CD4-positive, alpha-beta T cell treated with Interleukin-2 at 100 ng/mL for 4 hours (primary cell): ENCODE measurements at regions not wholly inside any gene's neighbourhood (a gene's known extent, or its start where the extent isn't known, plus 50 kb on each side); places are given as distances from the start of the nearest gene placed in this dataset.
A peak's percentile ranks its signal among the peaks of the same experiment; 100 is the strongest.

Source experiments
- DNase-seq: peaks from one replicate; pipeline ENCODE4 v3.0.0-alpha.2; 2020; ENCODE audit warnings: low spot score

- DNase-seq = no peak
Observed at GRCh38 chr1:223445402-223445801, 52.2 kb downstream of the CCDC185 start.

GRCh38 chr1:223453902-223454301 lies 60.7 kb downstream of the CCDC185 start:
- no peak for DNase-seq

GRCh38 chr1:223454959-223455358 lies 61.7 kb downstream of the CCDC185 start:
- DNase-seq = no peak

GRCh38 chr1:223455470-223455869 lies 62.3 kb downstream of the CCDC185 start:
- DNase-seq = no peak

GRCh38 chr1:223456747-223457146 lies 63.5 kb downstream of the CCDC185 start:
- no peak for DNase-seq

- DNase-seq = no peak
Observed at GRCh38 chr1:223460566-223461189, 67.5 kb downstream of the CCDC185 start.

- no peak for DNase-seq
Observed at GRCh38 chr1:223462047-223462630, 68.9 kb downstream of the CCDC185 start.

- DNase-seq = no peak
Observed at GRCh38 chr1:223462866-223463404, 69.7 kb downstream of the CCDC185 start.

GRCh38 chr1:223466151-223466550 lies 72.9 kb downstream of the CCDC185 start:
- no peak for DNase-seq

- no peak for DNase-seq
Observed at GRCh38 chr1:223471566-223471965, 78.4 kb downstream of the CCDC185 start.

- DNase-seq = no peak
Observed at GRCh38 chr1:223472057-223472456, 78.8 kb downstream of the CCDC185 start.

- no peak for DNase-seq
Observed at GRCh38 chr1:223473601-223474344, 80.6 kb downstream of the CCDC185 start.

GRCh38 chr1:223474804-223475203 lies 81.6 kb downstream of the CCDC185 start:
- DNase-seq = no peak

GRCh38 chr1:223477456-223477855 lies 84.2 kb downstream of the CCDC185 start:
- no peak for DNase-seq

- DNase-seq = no peak
Observed at GRCh38 chr1:223478606-223479005, 85.4 kb downstream of the CCDC185 start.

GRCh38 chr1:223479261-223479660 lies 86.0 kb downstream of the CCDC185 start:
- no peak for DNase-seq

GRCh38 chr1:223479718-223480425 lies 86.7 kb downstream of the CCDC185 start:
- DNase-seq = no peak

- no peak for DNase-seq
Observed at GRCh38 chr1:223482132-223482531, 88.9 kb downstream of the CCDC185 start.

- peak; percentile 8 for DNase-seq
Observed at GRCh38 chr1:223482766-223483165, 89.6 kb downstream of the CCDC185 start.

GRCh38 chr1:223483511-223483910 lies 90.3 kb downstream of the CCDC185 start:
- no peak for DNase-seq

GRCh38 chr1:223486366-223486765 lies 93.2 kb downstream of the CCDC185 start:
- DNase-seq = no peak
